ENCODE measurements at regions not wholly inside any gene's neighbourhood (a gene's known extent, or its start where the extent isn't known, plus 50 kb on each side); places are given as distances from the start of the nearest gene placed in this dataset.

DNA sequence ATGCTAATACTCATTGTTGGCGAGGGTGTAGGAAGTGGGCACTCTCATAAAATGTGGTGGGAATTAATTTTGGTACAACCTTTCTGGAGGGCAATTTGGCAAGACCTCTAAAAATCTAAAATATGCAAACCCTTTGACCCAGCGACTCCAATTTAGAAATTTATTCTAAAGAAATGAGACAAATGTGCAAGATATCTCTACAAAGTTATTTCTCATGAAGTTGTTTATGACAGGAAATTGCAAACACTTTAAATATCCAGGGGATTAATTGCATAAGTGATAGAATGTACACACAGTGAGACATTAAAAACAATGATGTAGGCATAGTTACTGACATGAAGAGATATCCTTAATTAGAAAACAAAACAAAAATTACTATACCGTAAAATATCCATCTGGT, 246.3 kb upstream of the MAP3K1 start:
- intact Hi-C loops (cut with DNase I): no loop called here
- DNase-seq (ENCODE audit: low spot score): no peak

DNA sequence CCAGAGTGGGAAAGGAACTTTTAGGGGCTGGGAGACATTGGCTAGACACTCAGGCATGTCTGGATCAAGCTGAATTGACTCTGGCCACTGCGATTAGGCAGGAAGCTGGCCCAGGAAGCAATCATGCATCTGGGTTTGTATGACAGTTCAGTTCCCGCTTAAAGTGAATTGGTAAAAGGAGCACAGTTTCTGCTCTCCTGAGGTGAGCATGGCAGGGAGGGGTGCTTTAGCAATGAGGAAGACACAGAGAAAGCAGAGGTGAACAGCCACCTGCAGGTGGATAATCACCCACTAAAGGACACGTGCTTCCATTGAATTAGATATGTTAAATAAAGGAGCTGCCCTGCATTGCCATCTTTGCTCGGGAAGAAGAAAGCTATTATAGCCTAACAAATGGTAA, 248.1 kb upstream of the MAP3K1 start:
- DNase-seq (ENCODE audit: low spot score): no peak
- intact Hi-C loops (cut with DNase I): no loop called here

DNA sequence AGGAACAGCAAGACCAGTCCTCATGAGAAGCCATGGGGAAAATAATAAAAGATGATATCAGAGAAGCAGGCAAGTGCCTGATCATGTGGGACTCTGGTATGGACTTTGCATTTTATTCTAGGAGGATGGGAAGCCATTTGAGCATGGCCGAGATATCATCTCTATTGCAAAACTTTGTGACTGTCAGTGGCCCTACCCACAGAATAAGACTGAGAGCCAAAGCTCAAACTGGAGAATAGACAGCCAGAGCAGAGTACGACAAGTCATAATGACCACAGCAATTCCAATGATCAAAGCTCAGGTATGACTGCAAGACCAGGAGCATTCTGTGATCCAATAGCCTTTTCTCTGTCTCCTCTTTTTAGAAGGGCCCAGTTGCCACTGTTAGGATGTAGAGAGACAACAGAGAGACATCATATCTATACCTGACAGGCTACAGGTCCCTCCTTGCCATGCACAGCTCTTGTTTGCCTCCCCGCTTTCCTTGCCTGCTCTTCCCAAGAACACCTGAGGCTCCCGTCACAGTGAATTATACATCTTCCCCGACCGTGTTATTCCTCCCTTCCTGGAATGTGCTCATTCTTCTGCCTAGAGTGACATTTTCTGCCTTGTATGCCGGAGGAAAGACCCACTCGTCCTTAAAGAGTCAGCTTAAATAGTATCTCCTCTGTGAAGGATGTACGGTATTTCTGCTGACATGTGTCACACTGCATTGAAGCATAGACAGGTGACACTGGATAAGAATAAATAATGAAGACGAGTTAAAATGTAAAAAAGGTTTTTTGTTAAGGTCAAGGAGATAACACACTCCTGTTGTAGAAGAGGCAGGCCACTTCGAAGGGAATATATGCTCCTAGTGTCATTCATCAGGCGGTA, 248.7 kb upstream of the MAP3K1 start:
- no peak for DNase-seq (ENCODE audit: low spot score)
- intact Hi-C loops (cut with DNase I): no loop called here

DNA sequence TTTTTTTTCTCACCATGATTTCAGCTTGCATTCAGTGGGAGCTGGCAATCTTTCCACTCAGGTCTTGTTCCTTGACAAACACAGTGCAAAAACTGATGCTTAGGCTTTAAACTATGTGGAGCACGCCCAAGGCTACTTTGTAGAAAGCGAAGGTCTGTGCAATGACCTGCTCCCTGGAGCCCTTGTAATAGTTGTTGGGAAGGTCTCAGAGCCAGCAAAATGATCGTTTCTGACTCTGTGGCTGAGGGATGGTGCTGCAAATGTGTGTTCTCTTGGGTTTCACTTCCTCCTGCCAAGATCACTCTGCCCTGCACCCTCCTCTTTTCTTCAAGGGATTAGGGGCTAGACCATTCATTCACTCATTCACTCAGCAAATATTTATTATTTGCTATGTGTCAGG, 249.7 kb upstream of the MAP3K1 start:
- intact Hi-C loops (cut with DNase I): no loop called here
- no peak for DNase-seq (ENCODE audit: low spot score)

DNA sequence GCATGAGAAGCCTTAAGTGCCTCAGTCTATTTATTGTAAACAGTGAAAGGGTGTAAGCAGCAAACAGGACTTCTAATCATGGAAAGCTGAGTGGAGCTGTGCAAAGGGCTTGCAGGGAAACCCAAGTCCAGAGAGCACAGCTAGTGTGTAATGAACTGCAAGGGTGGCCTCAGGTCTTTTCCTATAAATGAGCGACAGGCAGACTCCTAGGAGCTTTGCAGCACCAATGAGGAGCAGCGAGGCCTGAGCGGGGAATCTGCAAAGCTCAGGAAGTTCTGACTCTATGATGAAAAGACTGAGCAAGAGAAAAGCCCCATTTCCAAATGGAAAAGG, 250.1 kb upstream of the MAP3K1 start:
- intact Hi-C loops (cut with DNase I): no loop called here
- no peak for DNase-seq (ENCODE audit: low spot score)

DNA sequence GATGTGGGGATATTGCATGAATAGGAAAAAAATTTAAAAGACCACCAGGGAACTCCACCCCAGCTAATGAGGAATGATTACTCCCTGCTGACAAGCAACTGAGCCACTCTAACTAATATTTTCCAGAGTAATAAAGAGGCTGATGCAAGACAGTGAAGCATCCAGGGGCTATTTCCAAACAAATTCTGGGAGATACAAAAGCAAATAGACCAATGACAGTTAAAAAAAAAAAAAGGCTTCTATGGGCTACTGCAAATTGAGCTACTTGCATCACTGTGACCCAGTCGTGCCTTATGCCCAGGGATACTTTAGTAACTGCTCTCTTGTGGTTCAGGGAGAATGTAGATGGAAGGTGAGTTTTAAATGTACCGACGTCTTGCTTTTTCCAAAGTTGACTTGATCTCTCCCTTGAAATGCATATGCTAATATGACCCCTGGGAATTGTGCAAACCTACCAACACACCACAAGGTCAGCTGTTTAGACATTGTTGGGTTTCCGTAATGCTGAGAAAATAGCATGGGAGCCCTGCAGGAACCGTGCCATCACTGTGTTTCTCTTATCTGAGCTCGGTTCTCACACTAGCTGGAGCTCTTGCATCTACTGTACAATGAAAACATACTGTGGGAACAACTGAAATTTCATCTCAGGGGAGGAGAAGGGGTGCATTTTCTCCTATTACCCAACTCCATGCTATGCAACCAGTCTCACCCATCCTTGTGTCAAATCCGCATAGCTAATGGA, 250.6 kb upstream of the MAP3K1 start:
- intact Hi-C loops (cut with DNase I): no loop called here
- no peak for DNase-seq (ENCODE audit: low spot score)

DNA sequence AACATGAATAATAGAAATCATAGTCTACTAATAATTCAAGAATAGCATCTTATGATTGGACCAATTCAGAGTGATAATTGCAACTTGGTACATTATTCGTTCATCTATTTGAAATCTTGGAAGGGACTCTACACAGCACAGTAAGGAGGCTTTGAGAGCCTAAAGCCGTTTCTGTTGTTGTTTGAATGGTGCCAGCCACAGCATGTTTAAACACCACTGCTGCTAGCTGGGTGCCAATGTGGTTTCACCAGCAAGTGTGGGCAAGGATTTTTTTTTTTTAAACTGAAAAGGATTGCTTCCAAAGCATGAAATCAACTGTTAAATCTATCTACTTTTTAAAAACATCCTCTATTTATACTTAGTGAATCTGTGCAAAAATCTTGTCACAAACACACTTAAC, 253.9 kb upstream of the MAP3K1 start:
- intact Hi-C loops (cut with DNase I): no loop called here
- DNase-seq (ENCODE audit: low spot score): no peak

DNA sequence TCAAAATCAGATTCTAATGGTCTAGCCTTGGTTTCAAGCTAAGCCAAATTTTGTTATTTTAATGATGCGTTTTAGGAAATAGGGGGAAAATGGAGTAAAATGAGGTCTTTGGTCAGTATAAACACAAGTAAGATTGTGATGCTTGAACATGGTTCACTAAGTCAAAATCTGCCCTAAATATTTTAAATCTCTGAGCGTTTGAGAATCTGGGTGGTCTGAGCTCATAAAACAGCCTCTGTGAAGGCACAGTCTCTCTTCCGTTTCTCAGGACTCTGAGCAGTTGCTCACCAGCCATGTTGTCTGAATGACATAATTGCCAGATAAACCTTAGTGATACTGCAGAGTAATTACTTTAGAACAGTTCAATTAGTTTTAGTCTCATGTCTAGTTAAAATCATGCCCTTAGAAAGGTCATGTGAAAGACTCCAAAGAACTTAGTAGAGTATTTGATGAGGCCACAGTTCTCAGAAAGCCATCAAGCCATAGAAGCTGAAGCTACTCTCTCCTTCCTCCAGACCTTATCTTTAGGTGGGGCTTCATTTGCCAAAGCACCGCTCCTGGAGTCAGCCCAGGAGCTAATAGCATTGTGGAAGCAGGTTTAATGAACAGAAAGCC, 257.1 kb upstream of the MAP3K1 start:
- intact Hi-C loops (cut with DNase I): no loop called here
- no peak for DNase-seq (ENCODE audit: low spot score)

DNA sequence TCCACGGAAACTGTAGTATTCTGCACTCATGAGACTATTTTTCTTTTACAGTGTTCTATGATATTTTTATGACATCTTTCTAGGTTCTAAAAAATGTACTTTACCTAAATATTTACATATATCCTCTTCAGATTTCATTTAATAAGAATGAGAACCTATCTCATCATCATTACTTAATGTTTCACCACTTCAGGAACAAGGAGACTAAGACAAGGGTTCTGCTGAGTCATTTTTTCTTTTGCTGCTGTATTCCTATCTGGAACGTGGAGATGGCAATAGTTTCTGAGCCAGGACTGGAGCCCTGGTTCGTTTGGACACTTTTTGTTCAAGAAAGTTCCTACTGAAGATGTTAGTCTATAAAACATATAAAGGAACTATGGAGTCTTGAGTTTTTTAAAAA, 258.2 kb upstream of the MAP3K1 start:
- no peak for DNase-seq (ENCODE audit: low spot score)
- intact Hi-C loops (cut with DNase I): loop anchor here in 1 of 2 donors (1.0 kb wide), 1 partner anchor 40 kb away; no protein-coding TSS in a partner anchor

DNA sequence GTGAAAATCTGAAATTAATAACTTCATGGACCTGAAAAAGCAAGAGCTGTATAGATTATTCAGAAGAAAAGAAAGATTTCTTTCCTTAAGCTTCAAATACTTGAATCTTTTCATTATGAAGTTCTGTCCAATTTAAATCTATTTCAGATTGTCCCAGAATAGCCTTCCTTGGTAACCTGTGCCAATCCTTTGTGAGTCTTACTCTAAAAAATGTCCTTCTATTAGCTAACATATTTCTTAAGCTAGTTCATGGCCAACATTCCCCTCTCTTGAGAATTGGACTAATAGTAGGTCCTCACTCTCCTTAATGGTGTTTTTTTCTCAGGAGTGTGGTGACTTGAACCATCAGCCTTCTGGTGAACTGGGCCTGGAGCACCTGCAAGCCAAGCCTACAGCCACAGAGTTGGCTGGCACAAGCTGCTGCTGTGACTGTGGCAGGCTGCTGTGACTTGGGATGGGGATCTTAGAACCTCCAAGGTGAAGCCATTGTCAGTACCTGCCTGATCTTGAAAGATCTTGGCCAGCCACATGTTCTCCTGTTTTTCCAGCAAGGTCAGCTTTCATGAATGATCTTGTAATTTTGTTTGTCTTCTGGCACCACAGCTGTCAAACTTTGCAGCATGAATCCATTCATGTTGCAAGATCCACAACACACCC, 262.6 kb upstream of the MAP3K1 start:
- DNase-seq (ENCODE audit: low spot score): no peak
- intact Hi-C loops (cut with DNase I): no loop called here

DNA sequence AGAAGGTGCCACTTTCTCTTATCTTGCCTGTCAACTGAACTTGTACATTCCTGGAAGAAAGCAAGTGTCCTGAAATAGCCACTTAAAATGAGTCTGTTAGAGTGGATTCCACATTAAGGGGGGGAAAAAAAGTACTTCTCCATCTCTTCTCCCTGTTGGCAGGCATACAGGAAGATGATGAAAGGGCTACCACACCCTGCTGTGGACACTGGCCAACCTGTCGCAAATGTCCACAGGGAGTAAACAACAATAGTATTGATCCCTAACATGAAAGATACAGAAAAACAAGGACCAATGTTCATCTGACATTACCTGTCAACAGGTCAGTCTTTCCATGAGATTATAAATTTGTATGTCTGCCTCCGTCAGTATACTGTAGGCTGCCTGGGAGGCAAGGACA, 265.1 kb upstream of the MAP3K1 start:
- intact Hi-C loops (cut with DNase I): no loop called here

DNA sequence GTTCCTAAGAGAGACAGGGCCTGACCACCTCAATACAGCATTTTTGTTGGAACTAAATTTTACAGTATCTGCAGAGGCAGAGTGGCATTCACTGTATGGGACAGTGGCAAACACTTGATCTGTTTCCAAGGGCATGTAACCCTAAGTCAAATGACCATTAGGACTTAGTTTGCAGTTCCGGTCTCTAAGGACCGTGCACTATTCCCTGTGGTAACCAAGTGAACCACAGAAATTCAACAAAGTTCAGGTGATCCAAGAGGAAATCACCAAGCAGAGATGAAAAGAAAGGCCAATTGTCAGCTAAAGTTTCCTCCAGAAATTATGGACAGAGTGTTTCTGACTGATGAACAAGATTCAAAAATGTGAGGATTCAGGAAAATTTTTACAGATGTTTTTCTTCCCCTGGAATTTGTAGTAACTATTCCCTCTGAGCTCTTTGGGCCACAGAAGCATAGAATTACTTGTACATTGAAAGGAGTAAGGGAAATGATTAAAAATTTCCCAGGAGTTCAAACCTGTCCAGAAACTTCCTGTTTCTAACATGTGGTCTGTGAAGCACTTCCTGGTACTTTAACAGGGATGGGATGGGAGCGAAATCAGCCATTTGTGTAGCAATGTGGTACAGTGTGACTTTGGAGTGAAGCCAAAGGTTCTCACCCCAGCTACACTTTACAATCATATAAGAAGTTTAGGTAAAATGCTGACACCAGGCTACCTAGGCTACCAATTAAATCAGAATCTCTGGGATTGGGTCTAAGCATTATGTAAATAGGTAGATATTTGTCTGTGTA, 266.1 kb upstream of the MAP3K1 start:
- intact Hi-C loops (cut with DNase I): no loop called here
- DNase-seq (ENCODE audit: low spot score): no peak

More for the DNA sequence above, 265.1 kb upstream of the MAP3K1 start:
- DNase-seq (ENCODE audit: low spot score): no peak

DNA sequence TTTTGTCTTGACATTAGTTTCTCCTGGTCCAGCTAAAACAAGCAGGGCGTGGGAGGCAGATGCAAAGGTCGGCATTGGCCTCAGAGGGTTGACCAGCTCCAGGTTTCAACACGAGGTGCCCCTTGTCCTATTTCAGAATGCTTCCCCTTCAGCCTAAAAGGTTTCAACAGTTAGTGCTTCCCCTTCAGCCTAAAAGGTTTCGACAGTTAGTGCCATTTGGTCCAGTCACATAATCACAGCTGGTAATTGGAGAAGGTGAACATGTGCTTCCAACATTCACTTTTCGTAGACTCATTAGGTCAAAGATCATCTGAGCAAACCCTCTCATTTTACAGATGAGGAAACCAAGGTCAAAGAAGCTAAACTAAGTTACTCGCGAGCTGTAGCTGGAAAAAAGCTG, 270.3 kb upstream of the MAP3K1 start:
- intact Hi-C loops (cut with DNase I): loop anchor here in 1 of 2 donors (1.0 kb wide), 1 partner anchor 45 kb away; no protein-coding TSS in a partner anchor
- DNase-seq (ENCODE audit: low spot score): no peak

DNA sequence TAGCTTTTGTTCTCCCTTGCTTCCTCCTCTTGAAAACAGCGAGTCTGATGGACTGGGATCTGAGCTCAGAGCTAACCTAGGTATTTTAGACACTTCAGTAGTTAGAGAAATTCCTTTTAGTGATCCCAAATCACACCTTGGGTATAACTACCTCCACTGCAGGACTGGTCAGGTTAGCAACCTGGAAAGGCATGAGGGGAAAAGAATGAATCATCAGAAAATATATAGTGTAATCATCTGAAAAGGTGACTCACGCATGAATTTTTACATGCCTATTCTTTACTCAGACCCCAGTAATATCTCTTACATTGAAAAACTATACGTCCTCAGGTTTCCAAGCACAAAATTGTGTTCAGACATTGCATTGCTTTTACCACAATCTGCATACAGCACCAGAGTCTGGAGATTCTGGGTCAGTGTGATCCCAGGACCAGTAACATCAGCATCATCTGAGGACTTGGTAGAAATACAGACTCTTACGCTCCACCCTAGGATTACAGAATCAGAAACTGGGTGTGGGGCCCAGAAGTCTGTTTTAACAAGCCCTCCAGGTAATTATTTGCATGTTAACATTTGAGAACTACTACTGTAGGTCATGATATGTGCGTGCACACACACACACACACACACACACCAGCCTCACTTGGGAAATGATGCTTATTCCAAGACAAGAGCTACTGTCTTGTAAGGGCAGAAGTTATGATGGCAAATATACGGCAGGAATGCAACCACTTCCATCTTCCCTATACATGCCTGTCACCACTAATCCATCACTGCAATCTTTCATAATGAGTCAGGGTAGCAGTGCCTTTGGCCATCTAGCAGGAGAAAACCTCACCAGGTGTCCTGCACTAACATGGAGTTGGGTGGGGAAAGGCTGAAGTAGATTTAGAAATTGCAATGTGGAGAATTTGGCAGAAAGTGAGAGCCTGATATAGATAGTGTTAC, 271.6 kb upstream of the MAP3K1 start:
- DNase-seq (ENCODE audit: low spot score): no peak
- intact Hi-C loops (cut with DNase I): no loop called here

DNA sequence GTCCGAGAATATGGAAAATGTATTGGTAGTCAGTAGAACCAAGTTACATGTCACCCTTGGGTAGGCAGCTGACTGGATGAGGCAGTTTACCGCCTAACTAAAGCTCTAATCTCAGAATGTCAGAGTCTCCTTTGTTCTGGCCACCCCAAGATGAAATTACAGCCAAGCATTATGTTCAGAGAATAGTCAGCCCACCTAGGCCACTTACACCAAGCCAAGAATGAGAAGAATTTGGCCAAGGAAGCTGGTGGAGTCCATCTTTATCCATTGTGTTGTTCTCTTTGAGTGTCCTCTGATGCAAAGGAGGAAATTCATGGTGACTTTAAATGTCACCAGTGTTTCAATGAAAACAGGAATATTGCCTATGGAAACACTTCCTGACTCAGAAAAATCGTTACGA, 275.1 kb upstream of the MAP3K1 start:
- intact Hi-C loops (cut with DNase I): no loop called here
- DNase-seq (ENCODE audit: low spot score): no peak

DNA sequence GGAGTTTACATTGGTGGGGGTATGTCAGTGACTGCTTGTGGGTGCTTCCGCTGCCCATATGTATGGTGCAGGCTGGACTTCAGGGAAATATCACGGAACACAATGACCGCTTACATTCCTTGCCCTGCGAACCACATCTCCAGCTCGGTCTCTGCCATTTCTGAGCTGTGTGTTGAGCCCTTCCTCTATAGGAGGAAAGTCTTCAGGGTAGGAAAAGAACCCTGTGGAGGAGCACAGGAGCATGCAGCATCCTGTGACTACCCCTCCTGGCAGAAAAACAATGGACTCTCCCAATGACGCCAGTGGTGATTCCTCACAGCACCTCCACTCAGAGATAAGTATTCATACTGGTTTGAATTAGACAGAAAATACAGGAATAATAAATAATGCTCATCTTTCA, 276.8 kb upstream of the MAP3K1 start:
- intact Hi-C loops (cut with DNase I): no loop called here
- no peak for DNase-seq (ENCODE audit: low spot score)

DNA sequence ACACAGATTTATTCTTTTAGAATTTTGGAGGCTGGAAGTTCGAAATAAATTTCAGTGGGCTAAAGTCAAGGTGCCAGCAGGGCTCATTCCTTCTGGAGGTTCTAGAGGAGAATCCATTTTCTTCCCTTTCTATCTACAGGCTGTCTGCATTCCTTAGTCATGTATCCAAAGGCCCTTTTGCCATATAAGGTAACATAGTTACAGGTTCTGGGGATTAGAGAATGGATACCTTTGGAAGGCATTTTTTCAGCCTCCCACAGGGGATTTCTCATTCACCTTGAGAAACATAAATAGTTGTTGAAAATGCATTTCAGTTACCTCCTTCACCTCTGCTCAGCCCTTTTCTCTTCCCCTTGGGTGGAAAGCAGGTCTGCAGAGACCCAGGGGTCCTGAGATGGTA, 280.0 kb upstream of the MAP3K1 start:
- DNase-seq (ENCODE audit: low spot score): no peak
- intact Hi-C loops (cut with DNase I): no loop called here
